ENCODE measurements at regions not wholly inside any gene's neighbourhood (a gene's known extent, or its start where the extent isn't known, plus 50 kb on each side); places are given as distances from the start of the nearest gene placed in this dataset.

- in situ Hi-C loops (cut with MboI; ENCODE audit: low pct_unique_long_range_greater_than_20kb, low sequenced_read_pairs, unreplicated experiment), result no loop called here
- no peak for DNase-seq (ENCODE audit: low spot score)
- TF ChIP-seq, protein P1, sequence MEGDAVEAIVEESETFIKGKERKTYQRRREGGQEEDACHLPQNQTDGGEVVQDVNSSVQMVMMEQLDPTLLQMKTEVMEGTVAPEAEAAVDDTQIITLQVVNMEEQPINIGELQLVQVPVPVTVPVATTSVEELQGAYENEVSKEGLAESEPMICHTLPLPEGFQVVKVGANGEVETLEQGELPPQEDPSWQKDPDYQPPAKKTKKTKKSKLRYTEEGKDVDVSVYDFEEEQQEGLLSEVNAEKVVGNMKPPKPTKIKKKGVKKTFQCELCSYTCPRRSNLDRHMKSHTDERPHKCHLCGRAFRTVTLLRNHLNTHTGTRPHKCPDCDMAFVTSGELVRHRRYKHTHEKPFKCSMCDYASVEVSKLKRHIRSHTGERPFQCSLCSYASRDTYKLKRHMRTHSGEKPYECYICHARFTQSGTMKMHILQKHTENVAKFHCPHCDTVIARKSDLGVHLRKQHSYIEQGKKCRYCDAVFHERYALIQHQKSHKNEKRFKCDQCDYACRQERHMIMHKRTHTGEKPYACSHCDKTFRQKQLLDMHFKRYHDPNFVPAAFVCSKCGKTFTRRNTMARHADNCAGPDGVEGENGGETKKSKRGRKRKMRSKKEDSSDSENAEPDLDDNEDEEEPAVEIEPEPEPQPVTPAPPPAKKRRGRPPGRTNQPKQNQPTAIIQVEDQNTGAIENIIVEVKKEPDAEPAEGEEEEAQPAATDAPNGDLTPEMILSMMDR (IDR thresholded peaks at IDR 0.05; ENCODE audit: extremely low read depth, insufficient read depth, missing control alignments), result no peak
Measured at GRCh38 chr1:4128616-4129015, 228.5 kb upstream of the C1orf174 start.

- in situ Hi-C loops (cut with MboI; ENCODE audit: low pct_unique_long_range_greater_than_20kb, low sequenced_read_pairs, unreplicated experiment), result no loop called here
- TF ChIP-seq, protein P1 (IDR thresholded peaks at IDR 0.05; ENCODE audit: extremely low read depth, insufficient read depth, missing control alignments), result no peak
- DNase-seq (ENCODE audit: low spot score), result no peak
Measured at GRCh38 chr1:4129693-4130092, 229.6 kb upstream of the C1orf174 start.

DNA sequence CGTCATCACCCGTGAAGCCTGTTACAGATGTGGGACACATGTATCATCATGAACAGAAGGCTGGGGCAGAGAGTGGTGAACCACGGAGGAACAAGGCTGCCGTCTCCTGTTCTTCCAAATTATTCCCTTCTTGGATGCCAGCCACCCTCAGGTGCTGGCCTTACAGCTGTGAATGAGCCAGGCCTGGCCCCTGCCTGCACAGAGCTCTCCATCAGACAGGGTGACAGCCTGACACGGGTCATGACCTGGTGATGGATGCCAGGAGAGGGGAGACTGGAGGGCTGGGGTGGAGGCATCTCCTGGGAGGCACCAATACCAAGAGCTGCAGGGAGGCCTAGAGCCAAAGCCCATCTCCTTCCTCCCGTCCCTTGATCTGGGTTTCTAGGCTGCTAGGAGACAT is 230.0 kb upstream of the C1orf174 start:
- TF ChIP-seq, protein P1 (IDR thresholded peaks at IDR 0.05; ENCODE audit: extremely low read depth, insufficient read depth, missing control alignments), result no peak
- DNase-seq (ENCODE audit: low spot score), result no peak
- in situ Hi-C loops (cut with MboI; ENCODE audit: low pct_unique_long_range_greater_than_20kb, low sequenced_read_pairs, unreplicated experiment), result no loop called here

GRCh38 chr1:4131734-4132133 is 231.7 kb upstream of the C1orf174 start:
- TF ChIP-seq, protein P1 (IDR thresholded peaks at IDR 0.05; ENCODE audit: extremely low read depth, insufficient read depth, missing control alignments), result no peak
- DNase-seq (ENCODE audit: low spot score), result no peak
- in situ Hi-C loops (cut with MboI; ENCODE audit: low pct_unique_long_range_greater_than_20kb, low sequenced_read_pairs, unreplicated experiment), result no loop called here

- TF ChIP-seq, protein P1 (IDR thresholded peaks at IDR 0.05; ENCODE audit: extremely low read depth, insufficient read depth, missing control alignments), result no peak
- in situ Hi-C loops (cut with MboI; ENCODE audit: low pct_unique_long_range_greater_than_20kb, low sequenced_read_pairs, unreplicated experiment), result no loop called here
- no peak for DNase-seq (ENCODE audit: low spot score)
Measured at GRCh38 chr1:4132352-4133296, 232.6 kb upstream of the C1orf174 start.

- DNase-seq (ENCODE audit: low spot score), result no peak
- TF ChIP-seq, protein P1 (IDR thresholded peaks at IDR 0.05; ENCODE audit: extremely low read depth, insufficient read depth, missing control alignments), result no peak
- in situ Hi-C loops (cut with MboI; ENCODE audit: low pct_unique_long_range_greater_than_20kb, low sequenced_read_pairs, unreplicated experiment), result no loop called here
Measured at GRCh38 chr1:4133297-4133938, 233.3 kb upstream of the C1orf174 start.
